ENCODE measurements at regions not wholly inside any gene's neighbourhood (a gene's known extent, or its start where the extent isn't known, plus 50 kb on each side); places are given as distances from the start of the nearest gene placed in this dataset.

- no peaks in the 10 kb centered on the region for H3K36me3 ChIP-seq (ENCODE audit: control insufficient read depth, insufficient read depth, low read length)
- H3K4me3 ChIP-seq (ENCODE audit: low read depth, low read length): no peak overlapping the region
- no peaks in the 10 kb centered on the region for H3K27me3 ChIP-seq (ENCODE audit: control insufficient read depth, insufficient read depth, low read length)
- H3K9me3 ChIP-seq (ENCODE audit: control insufficient read depth, insufficient read depth, low read depth, low read length): no peaks in the 10 kb centered on the region
- H3K27ac ChIP-seq (ENCODE audit: low read depth, low read length): no peak overlapping the region
- no peak overlapping the region for H3K9ac ChIP-seq (ENCODE audit: low read length)
- no peaks in the 10 kb centered on the region for H3K4me1 ChIP-seq (ENCODE audit: control insufficient read depth, insufficient read depth, low read length)
These were observed 177.4 kb upstream of the RNPC3 start for GRCh38 chr1:103348136-103348535.

- Histone ChIP-seq H3K27ac (ENCODE audit: low read depth, low read length) (no peak overlapping the region), H3K4me1 (ENCODE audit: control insufficient read depth, insufficient read depth, low read length) (no peaks in the 10 kb centered on the region), H3K9me3 (ENCODE audit: control insufficient read depth, insufficient read depth, low read depth, low read length) (no peaks in the 10 kb centered on the region), H3K27me3 (ENCODE audit: control insufficient read depth, insufficient read depth, low read length) (no peaks in the 10 kb centered on the region), H3K9ac (ENCODE audit: low read length) (no peak overlapping the region), H3K36me3 (ENCODE audit: control insufficient read depth, insufficient read depth, low read length) (no peaks in the 10 kb centered on the region), H3K4me3 (ENCODE audit: low read depth, low read length) (no peak overlapping the region)
These were observed 180.6 kb upstream of the RNPC3 start for GRCh38 chr1:103344930-103345329.

- Histone ChIP-seq H3K4me3 (ENCODE audit: low read depth, low read length) (no peak overlapping the region), H3K4me1 (ENCODE audit: control insufficient read depth, insufficient read depth, low read length) (no peaks in the 10 kb centered on the region), H3K27ac (ENCODE audit: low read depth, low read length) (no peak overlapping the region), H3K36me3 (ENCODE audit: control insufficient read depth, insufficient read depth, low read length) (no peaks in the 10 kb centered on the region), H3K27me3 (ENCODE audit: control insufficient read depth, insufficient read depth, low read length) (no peaks in the 10 kb centered on the region), H3K9me3 (ENCODE audit: control insufficient read depth, insufficient read depth, low read depth, low read length) (no peaks in the 10 kb centered on the region), H3K9ac (ENCODE audit: low read length) (no peak overlapping the region)
These were observed 184.1 kb upstream of the RNPC3 start for GRCh38 chr1:103341377-103341880.

- no peaks in the 10 kb centered on the region for H3K27me3 ChIP-seq (ENCODE audit: control insufficient read depth, insufficient read depth, low read length)
- H3K4me1 ChIP-seq (ENCODE audit: control insufficient read depth, insufficient read depth, low read length): no peaks in the 10 kb centered on the region
- no peaks in the 10 kb centered on the region for H3K9me3 ChIP-seq (ENCODE audit: control insufficient read depth, insufficient read depth, low read depth, low read length)
- H3K27ac ChIP-seq (ENCODE audit: low read depth, low read length): no peak overlapping the region
- no peak overlapping the region for H3K4me3 ChIP-seq (ENCODE audit: low read depth, low read length)
- H3K36me3 ChIP-seq (ENCODE audit: control insufficient read depth, insufficient read depth, low read length): no peaks in the 10 kb centered on the region
- H3K9ac ChIP-seq (ENCODE audit: low read length): no peak overlapping the region
These were observed 187.7 kb upstream of the RNPC3 start for GRCh38 chr1:103337779-103338178.

GRCh38 chr1:103336408-103336807 is 189.1 kb upstream of the RNPC3 start:
- Histone ChIP-seq H3K4me3 (ENCODE audit: low read depth, low read length) (no peak overlapping the region), H3K4me1 (ENCODE audit: control insufficient read depth, insufficient read depth, low read length) (no peaks in the 10 kb centered on the region), H3K36me3 (ENCODE audit: control insufficient read depth, insufficient read depth, low read length) (no peaks in the 10 kb centered on the region), H3K9ac (ENCODE audit: low read length) (no peak overlapping the region), H3K27ac (ENCODE audit: low read depth, low read length) (no peak overlapping the region), H3K27me3 (ENCODE audit: control insufficient read depth, insufficient read depth, low read length) (no peaks in the 10 kb centered on the region), H3K9me3 (ENCODE audit: control insufficient read depth, insufficient read depth, low read depth, low read length) (no peaks in the 10 kb centered on the region)

- H3K27me3 ChIP-seq (ENCODE audit: control insufficient read depth, insufficient read depth, low read length): no peaks in the 10 kb centered on the region
- no peak overlapping the region for H3K9ac ChIP-seq (ENCODE audit: low read length)
- H3K36me3 ChIP-seq (ENCODE audit: control insufficient read depth, insufficient read depth, low read length): no peaks in the 10 kb centered on the region
- no peak overlapping the region for H3K27ac ChIP-seq (ENCODE audit: low read depth, low read length)
- no peak overlapping the region for H3K4me3 ChIP-seq (ENCODE audit: low read depth, low read length)
- H3K4me1 ChIP-seq (ENCODE audit: control insufficient read depth, insufficient read depth, low read length): no peaks in the 10 kb centered on the region
- H3K9me3 ChIP-seq (ENCODE audit: control insufficient read depth, insufficient read depth, low read depth, low read length): no peaks in the 10 kb centered on the region
These were observed 192.4 kb upstream of the RNPC3 start for GRCh38 chr1:103333141-103333540.

- H3K36me3 ChIP-seq (ENCODE audit: control insufficient read depth, insufficient read depth, low read length): no peaks in the 10 kb centered on the region
- H3K27ac ChIP-seq (ENCODE audit: low read depth, low read length): no peak overlapping the region
- no peaks in the 10 kb centered on the region for H3K27me3 ChIP-seq (ENCODE audit: control insufficient read depth, insufficient read depth, low read length)
- no peak overlapping the region for H3K9ac ChIP-seq (ENCODE audit: low read length)
- no peaks in the 10 kb centered on the region for H3K4me1 ChIP-seq (ENCODE audit: control insufficient read depth, insufficient read depth, low read length)
- H3K9me3 ChIP-seq (ENCODE audit: control insufficient read depth, insufficient read depth, low read depth, low read length): no peaks in the 10 kb centered on the region
- no peak overlapping the region for H3K4me3 ChIP-seq (ENCODE audit: low read depth, low read length)
These were observed 198.3 kb upstream of the RNPC3 start for GRCh38 chr1:103327054-103327719.

- no peaks in the 10 kb centered on the region for H3K9me3 ChIP-seq (ENCODE audit: control insufficient read depth, insufficient read depth, low read depth, low read length)
- H3K4me1 ChIP-seq (ENCODE audit: control insufficient read depth, insufficient read depth, low read length): no peaks in the 10 kb centered on the region
- H3K4me3 ChIP-seq (ENCODE audit: low read depth, low read length): no peak overlapping the region
- no peaks in the 10 kb centered on the region for H3K36me3 ChIP-seq (ENCODE audit: control insufficient read depth, insufficient read depth, low read length)
- no peaks in the 10 kb centered on the region for H3K27me3 ChIP-seq (ENCODE audit: control insufficient read depth, insufficient read depth, low read length)
- H3K27ac ChIP-seq (ENCODE audit: low read depth, low read length): no peak overlapping the region
- no peak overlapping the region for H3K9ac ChIP-seq (ENCODE audit: low read length)
These were observed 198.9 kb upstream of the RNPC3 start for GRCh38 chr1:103326595-103326994.

- H3K9me3 ChIP-seq (ENCODE audit: control insufficient read depth, insufficient read depth, low read depth, low read length): no peaks in the 10 kb centered on the region
These were observed 201.5 kb upstream of the COL11A1 start for GRCh38 chr1:103309786-103310185.

GRCh38 chr1:103307751-103308150 is 199.4 kb upstream of the COL11A1 start:
- no peaks in the 10 kb centered on the region for H3K4me1 ChIP-seq (ENCODE audit: control insufficient read depth, insufficient read depth, low read length)

More at GRCh38 chr1:103309786-103310185, 201.5 kb upstream of the COL11A1 start:
- Histone ChIP-seq H3K4me1 (ENCODE audit: control insufficient read depth, insufficient read depth, low read length) (no peaks in the 10 kb centered on the region), H3K9ac (ENCODE audit: low read length) (no peak overlapping the region), H3K27me3 (ENCODE audit: control insufficient read depth, insufficient read depth, low read length) (no peaks in the 10 kb centered on the region), H3K27ac (ENCODE audit: low read depth, low read length) (no peak overlapping the region), H3K4me3 (ENCODE audit: low read depth, low read length) (no peak overlapping the region), H3K36me3 (ENCODE audit: control insufficient read depth, insufficient read depth, low read length) (no peaks in the 10 kb centered on the region)

GRCh38 chr1:103283841-103284669 is 175.7 kb upstream of the COL11A1 start:
- Histone ChIP-seq H3K4me1 (ENCODE audit: control insufficient read depth, insufficient read depth, low read length) (no peaks in the 10 kb centered on the region), H3K4me3 (ENCODE audit: low read depth, low read length) (no peak overlapping the region), H3K27me3 (ENCODE audit: control insufficient read depth, insufficient read depth, low read length) (no peaks in the 10 kb centered on the region), H3K9me3 (ENCODE audit: control insufficient read depth, insufficient read depth, low read depth, low read length) (no peaks in the 10 kb centered on the region), H3K27ac (ENCODE audit: low read depth, low read length) (no peak overlapping the region), H3K36me3 (ENCODE audit: control insufficient read depth, insufficient read depth, low read length) (no peaks in the 10 kb centered on the region), H3K9ac (ENCODE audit: low read length) (no peak overlapping the region)

More at GRCh38 chr1:103307751-103308150, 199.4 kb upstream of the COL11A1 start:
- no peaks in the 10 kb centered on the region for H3K36me3 ChIP-seq (ENCODE audit: control insufficient read depth, insufficient read depth, low read length)
- no peaks in the 10 kb centered on the region for H3K9me3 ChIP-seq (ENCODE audit: control insufficient read depth, insufficient read depth, low read depth, low read length)
- no peaks in the 10 kb centered on the region for H3K27me3 ChIP-seq (ENCODE audit: control insufficient read depth, insufficient read depth, low read length)
- H3K9ac ChIP-seq (ENCODE audit: low read length): no peak overlapping the region
- no peak overlapping the region for H3K27ac ChIP-seq (ENCODE audit: low read depth, low read length)
- H3K4me3 ChIP-seq (ENCODE audit: low read depth, low read length): no peak overlapping the region
